OCI-M2 (cell line): ENCODE measurements at regions not wholly inside any gene's neighbourhood (a gene's known extent, or its start where the extent isn't known, plus 50 kb on each side); places are given as distances from the start of the nearest gene placed in this dataset.
"Not testable (repeated sequence)": the region's sequence is repeated elsewhere in the genome, so short reads cannot be mapped to it uniquely, and the experiment has no call there.

Experiments used
- DNase-seq: peaks from one replicate; lab custom pipeline; 2025; ENCODE audit not compliant: unreplicated experiment; lab: John Stamatoyannopoulos, UW

DNA sequence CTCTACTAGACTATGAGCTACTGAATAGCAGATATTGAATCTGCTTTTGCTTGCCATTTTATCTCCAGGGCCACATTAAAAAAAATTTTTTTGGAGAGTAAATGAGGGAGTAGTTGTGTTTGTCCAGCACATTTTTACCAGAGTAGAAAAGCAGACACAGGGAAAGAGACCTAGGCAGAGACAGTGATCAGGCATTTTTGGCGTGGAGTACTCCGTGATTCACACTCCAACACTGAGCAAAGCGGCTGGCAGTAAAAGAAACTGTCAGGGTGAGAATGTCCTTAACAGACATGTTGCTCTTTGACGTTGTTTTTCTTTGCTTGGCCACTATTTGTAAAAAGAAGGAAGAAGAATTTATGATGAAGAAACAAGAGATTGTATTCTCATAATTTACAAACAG is 304.0 kb downstream of the TDRD3 start:
- no peak for DNase-seq

DNA sequence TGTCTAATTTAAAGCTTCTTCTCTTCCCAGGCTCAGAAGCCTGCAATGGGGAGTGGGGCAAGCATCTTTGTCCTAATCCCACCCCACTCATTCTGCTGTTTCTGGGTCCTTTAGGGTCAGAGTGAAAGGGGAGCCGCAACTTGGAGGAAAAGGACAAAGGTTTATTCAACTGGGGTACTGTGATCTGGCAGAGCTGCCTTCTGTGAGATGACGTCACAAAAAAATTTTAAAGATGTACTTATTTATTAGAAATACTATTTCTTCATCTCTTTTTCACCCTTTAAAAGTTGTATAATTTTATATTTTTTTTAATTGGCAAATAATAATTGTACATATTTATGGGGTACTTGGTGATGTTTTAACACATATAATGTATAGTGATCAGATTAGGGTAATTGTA is 302.6 kb downstream of the TDRD3 start:
- no peak for DNase-seq

GRCh38 chr13:60696602-60697001 is 299.6 kb downstream of the TDRD3 start:
- no peak for DNase-seq

- DNase-seq: no peak
These were observed 294.2 kb downstream of the TDRD3 start for GRCh38 chr13:60691268-60691667.

DNA sequence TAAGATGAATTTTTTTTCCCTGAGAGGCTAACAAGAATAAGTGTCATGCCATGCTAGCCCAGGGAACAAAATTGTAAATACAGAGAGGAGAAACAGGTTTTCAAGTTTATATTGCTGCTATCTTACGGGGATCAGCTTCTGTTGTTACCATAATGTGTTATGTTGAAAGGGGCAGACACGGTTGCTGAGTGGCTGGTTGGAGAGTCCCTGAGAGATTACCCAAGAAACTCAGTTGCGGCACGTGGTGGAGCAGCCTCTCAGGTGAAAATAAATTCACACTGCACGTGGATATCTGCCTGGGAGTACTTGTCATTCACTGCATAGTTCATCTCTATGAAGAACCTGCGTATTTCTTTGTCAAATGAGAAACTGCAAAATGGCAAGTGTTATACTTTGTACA is 293.6 kb downstream of the TDRD3 start:
- DNase-seq: no peak

GRCh38 chr13:60689571-60689970 is 292.6 kb downstream of the TDRD3 start:
- no peak for DNase-seq

GRCh38 chr13:60689076-60689475 is 292.1 kb downstream of the TDRD3 start:
- DNase-seq: no peak

DNA sequence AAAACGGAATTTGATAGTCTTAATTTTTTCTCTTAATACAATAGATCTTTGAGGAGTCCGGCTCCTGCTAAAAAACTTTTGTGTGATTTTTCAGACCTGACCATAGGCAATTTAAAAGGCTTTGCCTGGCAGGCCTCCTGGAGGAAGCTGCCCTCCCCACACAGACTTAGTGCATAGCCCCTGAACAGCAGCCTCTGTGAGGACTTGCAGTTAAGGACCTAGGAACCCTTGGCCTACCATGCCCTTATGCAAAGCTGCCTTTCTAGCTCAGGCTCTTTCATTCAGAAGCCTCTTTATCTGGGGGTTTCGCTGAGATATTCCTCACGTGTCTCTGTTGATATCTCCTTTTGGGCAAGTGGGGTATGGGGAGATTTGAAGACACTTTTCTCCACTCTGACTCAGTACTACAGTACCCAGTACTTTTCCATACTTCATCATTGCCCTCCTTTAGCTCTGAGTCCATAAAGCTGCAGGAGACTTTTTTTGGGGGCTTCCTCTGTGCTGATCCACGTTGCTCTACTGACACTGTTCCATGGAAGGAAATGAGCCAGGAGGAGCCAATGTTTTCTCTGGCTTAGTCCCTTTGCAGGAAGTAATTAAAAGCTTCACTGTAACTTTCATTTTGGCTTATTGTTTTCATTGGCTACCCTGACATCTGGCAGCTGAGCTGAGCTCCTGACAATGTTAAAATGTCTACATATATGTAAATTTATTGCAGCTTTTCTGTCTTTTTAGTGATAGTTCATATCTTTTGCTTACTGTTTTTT is 283.1 kb downstream of the TDRD3 start:
- no peak for DNase-seq

GRCh38 chr13:60679131-60679530 is 282.1 kb downstream of the TDRD3 start:
- no peak for DNase-seq

DNA sequence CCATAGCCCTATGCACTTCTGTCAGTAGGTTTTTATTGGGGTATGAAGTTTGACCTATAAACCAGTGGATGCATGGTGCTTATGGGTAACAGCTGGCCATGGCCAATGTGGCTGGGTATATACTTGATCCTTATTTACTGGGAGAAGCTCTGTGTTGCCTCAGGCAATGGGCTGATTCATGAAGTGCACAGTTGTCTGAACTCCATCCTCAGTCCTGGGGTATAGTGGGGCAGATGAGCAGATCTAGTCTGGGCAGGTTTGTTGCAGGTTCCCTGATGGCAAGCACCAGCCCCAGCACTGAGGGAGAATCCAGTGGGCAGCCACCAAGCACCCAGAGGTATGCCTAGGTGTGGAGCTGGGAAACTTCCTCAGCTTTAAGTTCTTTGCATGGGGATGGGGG is 274.4 kb downstream of the TDRD3 start:
- DNase-seq: no peak

DNA sequence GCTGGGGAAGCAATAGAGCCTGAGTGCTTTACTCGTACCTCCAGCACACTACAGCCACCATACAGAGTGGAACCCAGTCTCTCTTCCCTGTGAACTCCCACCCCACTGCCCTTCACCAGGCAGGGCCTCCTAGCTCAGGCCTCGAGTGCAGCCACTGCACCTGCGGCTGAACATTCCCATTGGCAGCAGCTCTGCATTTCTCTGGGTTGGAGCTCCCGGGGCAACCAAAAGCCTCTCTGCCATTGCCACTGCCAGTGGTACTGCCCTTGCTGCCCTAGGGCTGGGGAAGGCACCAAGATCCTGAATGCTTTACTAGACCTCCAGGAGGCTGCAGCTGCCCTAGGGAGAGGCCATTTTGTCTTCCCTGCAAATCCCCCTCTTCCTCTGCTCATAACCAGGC is 266.8 kb downstream of the TDRD3 start:
- DNase-seq: no peak

- DNase-seq: no peak
These were observed 265.6 kb downstream of the TDRD3 start for GRCh38 chr13:60662595-60662994.

- no peak for DNase-seq
These were observed 264.5 kb downstream of the TDRD3 start for GRCh38 chr13:60661521-60661920.

- not testable (repeated sequence) for DNase-seq
These were observed 260.6 kb downstream of the TDRD3 start for GRCh38 chr13:60657586-60657985.

GRCh38 chr13:60655256-60655655 is 258.2 kb downstream of the TDRD3 start:
- no peak for DNase-seq

- no peak for DNase-seq
These were observed 257.4 kb downstream of the TDRD3 start for GRCh38 chr13:60654415-60654814.

DNA sequence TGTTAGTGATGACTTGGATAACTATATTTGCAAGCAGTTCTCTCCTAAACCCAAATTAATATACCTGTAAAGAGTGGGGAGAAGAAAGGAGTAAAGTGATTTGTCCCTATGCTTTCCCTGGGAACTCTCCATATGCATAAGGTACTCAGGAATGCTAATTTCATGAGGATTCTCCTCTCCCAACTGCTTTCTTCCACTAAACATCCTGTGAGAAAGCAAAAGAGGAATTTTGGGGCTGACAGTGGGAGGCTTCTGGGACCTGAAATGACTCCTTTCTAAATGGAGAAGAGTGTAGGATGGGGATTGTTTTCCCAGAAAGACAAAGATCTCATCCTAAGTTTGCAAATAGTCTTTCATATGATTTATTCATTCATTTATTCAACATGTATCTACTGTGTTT is 250.5 kb downstream of the TDRD3 start:
- DNase-seq: no peak

DNA sequence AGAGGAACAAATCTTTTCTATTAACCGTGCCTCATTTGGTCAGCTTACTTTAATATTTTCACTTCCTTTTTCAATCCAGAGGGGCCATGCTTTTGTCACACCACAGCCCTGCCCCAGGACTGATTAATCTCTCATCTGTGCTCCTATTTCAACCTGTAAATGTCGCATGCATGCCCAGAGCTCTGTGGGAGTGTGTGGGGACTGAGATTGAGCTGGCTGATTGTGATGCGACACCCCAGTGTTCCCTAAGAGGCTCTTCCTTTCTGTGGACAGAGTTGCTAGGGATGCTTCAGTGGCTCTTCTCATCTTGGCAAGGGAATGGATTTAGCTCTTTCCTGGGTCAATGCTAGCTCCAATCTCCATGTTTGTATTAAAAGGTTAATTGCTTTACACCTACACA is 249.6 kb downstream of the TDRD3 start:
- no peak for DNase-seq

- no peak for DNase-seq
These were observed 248.7 kb downstream of the TDRD3 start for GRCh38 chr13:60645676-60646075.

- no peak for DNase-seq
These were observed 245.5 kb downstream of the TDRD3 start for GRCh38 chr13:60642552-60642951.

GRCh38 chr13:60629158-60629557 is 232.1 kb downstream of the TDRD3 start:
- DNase-seq: no peak

GRCh38 chr13:60627071-60627686 is 230.2 kb downstream of the TDRD3 start:
- DNase-seq: no peak
